ENCODE measurements at regions not wholly inside any gene's neighbourhood (a gene's known extent, or its start where the extent isn't known, plus 50 kb on each side); places are given as distances from the start of the nearest gene placed in this dataset.

GRCh38 chr2:59353306-59353921 lies 1112.3 kb upstream of the FANCL start:
- H3K27ac ChIP-seq (ENCODE audit: low read depth, low read length) = no peak overlapping the region
- no peak overlapping the region for H3K9ac ChIP-seq (ENCODE audit: extremely low read depth, low read length, poor library complexity, severe bottlenecking)
- no peaks in the 10 kb centered on the region for H3K27me3 ChIP-seq (ENCODE audit: control insufficient read depth, insufficient read depth, low read length, poor library complexity, severe bottlenecking)
- H3K36me3 ChIP-seq (ENCODE audit: control insufficient read depth, insufficient read depth, low read length) = no peaks in the 10 kb centered on the region
- Mint-ChIP-seq H3K4me1 (peaks cover 19% of the 10 kb centered on the region), H3K27me3 (ENCODE audit: insufficient read depth) (no peaks in the 10 kb centered on the region), H3K27ac (no peak overlapping the region), H3K36me3 (ENCODE audit: low read depth) (no peaks in the 10 kb centered on the region), H3K4me3 (no peak overlapping the region), H3K9me3 (peaks cover 10% of the 10 kb centered on the region)
- DNase-seq = no peak
- H3K4me3 ChIP-seq (ENCODE audit: low read length) = no peak overlapping the region
- 73 to 82% methylated on average over 5 of the region's 5 CpGs for WGBS, 2 experiments (ENCODE audit: insufficient coverage in 1 of 2, insufficient read length in 1 of 2)
- TF ChIP-seq CTCF (conservative IDR thresholded peaks at IDR 0.05) = no peak
- H3K9me3 ChIP-seq (ENCODE audit: control insufficient read depth, low read length) = no peaks in the 10 kb centered on the region
- H3K4me1 ChIP-seq (ENCODE audit: control insufficient read depth, insufficient read depth, low read length) = no peaks in the 10 kb centered on the region

GRCh38 chr2:59342166-59342565 lies 1101.0 kb upstream of the FANCL start:
- Histone ChIP-seq H3K36me3 (ENCODE audit: control insufficient read depth, insufficient read depth, low read length) (no peaks in the 10 kb centered on the region), H3K9ac (ENCODE audit: extremely low read depth, low read length, poor library complexity, severe bottlenecking) (no peak overlapping the region), H3K9me3 (ENCODE audit: control insufficient read depth, low read length) (peaks cover 4% of the 10 kb centered on the region), H3K27ac (ENCODE audit: low read depth, low read length) (no peak overlapping the region), H3K4me3 (ENCODE audit: low read length) (no peak overlapping the region), H3K4me1 (ENCODE audit: control insufficient read depth, insufficient read depth, low read length) (no peaks in the 10 kb centered on the region), H3K27me3 (ENCODE audit: control insufficient read depth, insufficient read depth, low read length, poor library complexity, severe bottlenecking) (no peaks in the 10 kb centered on the region)
- peaks cover 15% of the 10 kb centered on the region for H3K4me1 Mint-ChIP-seq
- no peaks in the 10 kb centered on the region for H3K36me3 Mint-ChIP-seq (ENCODE audit: low read depth)
- H3K4me3 Mint-ChIP-seq = no peak overlapping the region
- DNase-seq = no peak
- peaks cover 6% of the 10 kb centered on the region for H3K9me3 Mint-ChIP-seq
- H3K27ac Mint-ChIP-seq = peak overlapping the region; percentile 3
- no peak for TF ChIP-seq CTCF (conservative IDR thresholded peaks at IDR 0.05)
- H3K27me3 Mint-ChIP-seq (ENCODE audit: insufficient read depth) = peaks cover 3% of the 10 kb centered on the region
- WGBS, 2 experiments (ENCODE audit: insufficient coverage in 1 of 2, insufficient read length in 1 of 2) = 29 to 63% methylated on average over 1 of the region's 1 CpG

GRCh38 chr2:59339837-59340207 lies 1098.7 kb upstream of the FANCL start:
- Mint-ChIP-seq H3K4me3 (no peak overlapping the region), H3K27ac (no peak overlapping the region), H3K36me3 (ENCODE audit: low read depth) (no peaks in the 10 kb centered on the region), H3K9me3 (peaks cover 2% of the 10 kb centered on the region), H3K4me1 (peaks cover 15% of the 10 kb centered on the region), H3K27me3 (ENCODE audit: insufficient read depth) (peaks cover 3% of the 10 kb centered on the region)
- no peak for TF ChIP-seq CTCF (conservative IDR thresholded peaks at IDR 0.05)
- DNase-seq = no peak
- H3K4me1 ChIP-seq (ENCODE audit: control insufficient read depth, insufficient read depth, low read length) = no peaks in the 10 kb centered on the region
- H3K27me3 ChIP-seq (ENCODE audit: control insufficient read depth, insufficient read depth, low read length, poor library complexity, severe bottlenecking) = no peaks in the 10 kb centered on the region
- H3K36me3 ChIP-seq (ENCODE audit: control insufficient read depth, insufficient read depth, low read length) = no peaks in the 10 kb centered on the region
- H3K9ac ChIP-seq (ENCODE audit: extremely low read depth, low read length, poor library complexity, severe bottlenecking) = no peak overlapping the region
- 78 to 92% methylated on average over 1 to 2 of the region's 2 CpGs for WGBS, 2 experiments (ENCODE audit: insufficient coverage in 1 of 2, insufficient read length in 1 of 2)
- peaks cover 4% of the 10 kb centered on the region for H3K9me3 ChIP-seq (ENCODE audit: control insufficient read depth, low read length)
- no peak overlapping the region for H3K4me3 ChIP-seq (ENCODE audit: low read length)
- no peak overlapping the region for H3K27ac ChIP-seq (ENCODE audit: low read depth, low read length)

All from endodermal cell (in vitro differentiated cells).